ENCODE measurements at regions not wholly inside any gene's neighbourhood (a gene's known extent, or its start where the extent isn't known, plus 50 kb on each side); places are given as distances from the start of the nearest gene placed in this dataset.

- H3K27me3 ChIP-seq (ENCODE audit: control insufficient read depth, insufficient read depth, low read length, poor library complexity, severe bottlenecking) = no peaks in the 10 kb centered on the region
- H3K4me1 ChIP-seq (ENCODE audit: control insufficient read depth, insufficient read depth, low read length) = no peaks in the 10 kb centered on the region
- Mint-ChIP-seq H3K4me3 (no peak overlapping the region), H3K4me1 (peaks cover 27% of the 10 kb centered on the region), H3K9me3 (no peaks in the 10 kb centered on the region), H3K27ac (no peak overlapping the region), H3K27me3 (ENCODE audit: insufficient read depth) (peaks cover 5% of the 10 kb centered on the region), H3K36me3 (ENCODE audit: low read depth) (no peaks in the 10 kb centered on the region)
- no peak overlapping the region for H3K9ac ChIP-seq (ENCODE audit: extremely low read depth, low read length, poor library complexity, severe bottlenecking)
- no peak for TF ChIP-seq CTCF (conservative IDR thresholded peaks at IDR 0.05)
- DNase-seq = peak; percentile 42
- H3K27ac ChIP-seq (ENCODE audit: low read depth, low read length) = no peak overlapping the region
- H3K36me3 ChIP-seq (ENCODE audit: control insufficient read depth, insufficient read depth, low read length) = no peaks in the 10 kb centered on the region
- 90 to 91% methylated on average over 3 to 5 of the region's 5 CpGs for WGBS, 2 experiments (ENCODE audit: insufficient coverage in 1 of 2, insufficient read length in 1 of 2)
- no peaks in the 10 kb centered on the region for H3K9me3 ChIP-seq (ENCODE audit: control insufficient read depth, low read length)
- H3K4me3 ChIP-seq (ENCODE audit: low read length) = no peak overlapping the region
These were observed 87.1 kb downstream of the HS1BP3 start for GRCh38 chr2:20563833-20564232.

- Mint-ChIP-seq H3K4me1 (peaks cover 27% of the 10 kb centered on the region), H3K27me3 (ENCODE audit: insufficient read depth) (peaks cover 1% of the 10 kb centered on the region), H3K4me3 (no peak overlapping the region), H3K27ac (no peak overlapping the region), H3K36me3 (ENCODE audit: low read depth) (no peaks in the 10 kb centered on the region), H3K9me3 (no peaks in the 10 kb centered on the region)
- H3K9ac ChIP-seq (ENCODE audit: extremely low read depth, low read length, poor library complexity, severe bottlenecking) = no peak overlapping the region
- no peaks in the 10 kb centered on the region for H3K36me3 ChIP-seq (ENCODE audit: control insufficient read depth, insufficient read depth, low read length)
- no peak for DNase-seq
- WGBS, 2 experiments (ENCODE audit: insufficient coverage in 1 of 2, insufficient read length in 1 of 2) = 93 to 95% methylated on average over 3 to 6 of the region's 7 CpGs
- no peak for TF ChIP-seq CTCF (conservative IDR thresholded peaks at IDR 0.05)
- H3K9me3 ChIP-seq (ENCODE audit: control insufficient read depth, low read length) = no peaks in the 10 kb centered on the region
- peak overlapping the region; percentile 64 for H3K27ac ChIP-seq (ENCODE audit: low read depth, low read length)
- H3K27me3 ChIP-seq (ENCODE audit: control insufficient read depth, insufficient read depth, low read length, poor library complexity, severe bottlenecking) = no peaks in the 10 kb centered on the region
- no peak overlapping the region for H3K4me3 ChIP-seq (ENCODE audit: low read length)
- H3K4me1 ChIP-seq (ENCODE audit: control insufficient read depth, insufficient read depth, low read length) = no peaks in the 10 kb centered on the region
These were observed 85.7 kb downstream of the HS1BP3 start for GRCh38 chr2:20565101-20565622.

GRCh38 chr2:20565623-20566236 lies 85.2 kb downstream of the HS1BP3 start:
- Histone ChIP-seq H3K9me3 (ENCODE audit: control insufficient read depth, low read length) (no peaks in the 10 kb centered on the region), H3K9ac (ENCODE audit: extremely low read depth, low read length, poor library complexity, severe bottlenecking) (no peak overlapping the region), H3K4me1 (ENCODE audit: control insufficient read depth, insufficient read depth, low read length) (no peaks in the 10 kb centered on the region), H3K27ac (ENCODE audit: low read depth, low read length) (peak overlapping the region; percentile 80), H3K36me3 (ENCODE audit: control insufficient read depth, insufficient read depth, low read length) (no peaks in the 10 kb centered on the region), H3K4me3 (ENCODE audit: low read length) (no peak overlapping the region), H3K27me3 (ENCODE audit: control insufficient read depth, insufficient read depth, low read length, poor library complexity, severe bottlenecking) (no peaks in the 10 kb centered on the region)
- no peak overlapping the region for H3K27ac Mint-ChIP-seq
- peak; percentile 55 for DNase-seq
- H3K36me3 Mint-ChIP-seq (ENCODE audit: low read depth) = no peaks in the 10 kb centered on the region
- peaks cover 27% of the 10 kb centered on the region for H3K4me1 Mint-ChIP-seq
- 80 to 87% methylated on average over 7 to 8 of the region's 8 CpGs for WGBS, 2 experiments (ENCODE audit: insufficient coverage in 1 of 2, insufficient read length in 1 of 2)
- H3K4me3 Mint-ChIP-seq = no peak overlapping the region
- no peaks in the 10 kb centered on the region for H3K9me3 Mint-ChIP-seq
- peaks cover under 1% of the 10 kb centered on the region for H3K27me3 Mint-ChIP-seq (ENCODE audit: insufficient read depth)
- TF ChIP-seq CTCF (conservative IDR thresholded peaks at IDR 0.05) = no peak

All from endodermal cell (in vitro differentiated cells).